GM12878 (cell line): ENCODE measurements at regions not wholly inside any gene's neighbourhood (a gene's known extent, or its start where the extent isn't known, plus 50 kb on each side); places are given as distances from the start of the nearest gene placed in this dataset.
"Not testable (repeated sequence)": the region's sequence is repeated elsewhere in the genome, so short reads cannot be mapped to it uniquely, and the experiment has no call there.

ENCODE experiments used
- ATAC-seq: fragments of 200-7000 bp; cut with Tn5 transposase; 3 replicates; pipeline ENCODE4 v1.9.1; 2020; ENCODE audit warnings: mild to moderate bottlenecking, moderate library complexity
- BruUV-seq: library from RNA; stranded (reverse); fragments of 400-500 nt; replicated peaks from 2 replicates; lab custom pipeline; 2021; lab: Mats Ljungman, UMichigan
- CTCF ChIA-PET: fragments of 300-600 bp; sonication (Branson Sonifier 250); formaldehyde crosslinking; extraction: SDS; loops from one replicate; lab custom pipeline; 2021; ENCODE audit warnings: inconsistent platforms; lab: Yijun Ruan, JAX
- POLR2A ChIA-PET: fragments of 350-600 bp; formaldehyde crosslinking; extraction: SDS; loops from one replicate; lab custom pipeline; 2021; ENCODE audit warnings: inconsistent platforms; lab: Charles Lee
- RAD21 ChIA-PET: fragments of 300-600 bp; sonication (Branson Sonifier 250); formaldehyde crosslinking; loops from one replicate; lab custom pipeline; 2023; ENCODE audit warnings: antibody characterized with exemption; ENCODE audit not compliant: unreplicated experiment; lab: Charles Lee
- SMC1A ChIA-PET: fragments of 300-600 bp; sonication (Branson Sonifier 250); formaldehyde crosslinking; loops from one replicate; lab custom pipeline; 2023; ENCODE audit not compliant: unreplicated experiment, uncharacterized antibody; lab: Charles Lee
- DNase-seq: peaks from one replicate; pipeline ENCODE4 v3.0.0-alpha.2; 2011; ENCODE audit warnings: low read depth, low spot score
- FAIRE-seq: peaks from 3 replicates; lab custom pipeline; 2011; peaks lifted over from hg19 to GRCh38; lab: Jason Lieb, UNC
- H2AFZ ChIP-seq: 2 replicates; pipeline ENCODE4 v1.6.0; 2011; ENCODE audit warnings: low read depth, low read length, control low read depth; ENCODE audit not compliant: control insufficient read depth
- H3K27ac ChIP-seq: 2 replicates; pipeline ENCODE4 v1.5.1; 2011; ENCODE audit warnings: control low read depth; ENCODE audit not compliant: control insufficient read depth, insufficient read depth
- H3K27me3 ChIP-seq, 2 experiments: replicated peaks in 1 of 2; 2 replicates each; pipeline versions ENCODE4 v1.6.0 to v1.6.1; 2011; ENCODE audit warnings: low read length in 1 of 2; ENCODE audit not compliant: control insufficient read depth in 2 of 2, insufficient read depth in 2 of 2
- H3K36me3 ChIP-seq, 2 experiments: 2 replicates each; pipeline ENCODE4 v1.5.1; 2011; ENCODE audit warnings: low read length in 1 of 2; ENCODE audit not compliant: control insufficient read depth in 2 of 2, insufficient read depth in 2 of 2
- H3K4me1 ChIP-seq: 2 replicates; pipeline ENCODE4 v1.6.1; 2011; ENCODE audit warnings: mild to moderate bottlenecking, low read length, moderate library complexity, mixed read lengths; ENCODE audit not compliant: control insufficient read depth, insufficient read depth
- H3K4me2 ChIP-seq: 2 replicates; pipeline ENCODE4 v1.6.0; 2011; ENCODE audit warnings: control low read depth; ENCODE audit not compliant: control insufficient read depth, insufficient read depth
- H3K4me3 ChIP-seq: fragments of 200-600 bp; sonication (generic); 2 replicates; pipeline ENCODE4 v1.5.1; 2016
- H3K79me2 ChIP-seq: 2 replicates; pipeline ENCODE4 v1.6.0; 2011; ENCODE audit warnings: low read length; ENCODE audit not compliant: control insufficient read depth, insufficient read depth
- H3K9ac ChIP-seq: 2 replicates; pipeline ENCODE4 v1.8.0; 2011; ENCODE audit warnings: low read length, control low read depth, mixed read lengths; ENCODE audit not compliant: control insufficient read depth, insufficient read depth
- H3K9me3 ChIP-seq: replicated peaks from 3 replicates; pipeline ENCODE4 v1.5.1; 2011; ENCODE audit warnings: mild to moderate bottlenecking, low read length; ENCODE audit not compliant: control insufficient read depth, insufficient read depth
- H4K20me1 ChIP-seq: 2 replicates; pipeline ENCODE4 v1.6.0; 2011; ENCODE audit not compliant: control insufficient read depth, insufficient read depth
- CEBPB ChIP-seq, 2 experiments: fragments of 150-350 bp in 1 of 2; IDR thresholded peaks; 2 replicates each; pipeline ENCODE4 v1.6.1; 2012 to 2014; ENCODE audit warnings: low read depth in 2 of 2, low read length in 2 of 2, borderline replicate concordance in 1 of 2, inconsistent platforms in 1 of 2
- CREB1 ChIP-seq: IDR thresholded peaks from 2 replicates; pipeline ENCODE4 v1.6.1; 2012; ENCODE audit warnings: low read depth, mild to moderate bottlenecking, inconsistent platforms
- E2F4 ChIP-seq: IDR thresholded peaks from 2 replicates; pipeline ENCODE4 v1.6.1; 2012; ENCODE audit warnings: low read depth, low read length, improper control_type of control experiment
- MEF2B ChIP-seq: fragments of 450-650 bp; IDR thresholded peaks from 2 replicates; pipeline ENCODE4 v1.6.1; 2018; ENCODE audit warnings: mild to moderate bottlenecking, moderate library complexity; ENCODE audit not compliant: partially characterized antibody, poor library complexity, severe bottlenecking
- MYB ChIP-seq: fragments of 150-350 bp; IDR thresholded peaks from 2 replicates; pipeline ENCODE4 v1.6.1; 2014; ENCODE audit warnings: mild to moderate bottlenecking, low read depth, low read length, borderline replicate concordance
- NR2C1 ChIP-seq: fragments of 450-650 bp; IDR thresholded peaks from 2 replicates; pipeline ENCODE4 v1.6.1; 2017; ENCODE audit warnings: antibody characterized with exemption, mild to moderate bottlenecking, moderate library complexity
- PAX5 ChIP-seq: IDR thresholded peaks from 2 replicates; pipeline ENCODE4 v1.6.1; 2011; ENCODE audit warnings: low read depth, low read length, borderline replicate concordance
- POLR2AphosphoS2 ChIP-seq: IDR thresholded peaks from 2 replicates; pipeline ENCODE4 v1.6.1; 2011; ENCODE audit warnings: low read depth, mild to moderate bottlenecking, low read length, improper control_type of control experiment, moderate library complexity
- RCOR1 ChIP-seq: conservative IDR thresholded peaks from 2 replicates; pipeline ENCODE4 v1.6.1; 2012; ENCODE audit warnings: low read depth, low read length, improper control_type of control experiment
- ZNF687 ChIP-seq: fragments of 450-650 bp; IDR thresholded peaks from 2 replicates; pipeline ENCODE4 v1.6.1; 2017; ENCODE audit warnings: mild to moderate bottlenecking, moderate library complexity
- WGBS: methylation state at CpG from one replicate; pipeline ENCODE4 v1.1.6; 2016; ENCODE audit warnings: low lambda C conversion rate; ENCODE audit not compliant: insufficient replicate concordance, insufficient coverage; ENCODE audit errors: missing lambda C conversion rate; 5-methylcytosine and 5-hydroxymethylcytosine counted together
- in situ Hi-C: fragments of 300-500 bp; cut with MboI; formaldehyde crosslinking; loops from 9 replicates; pipeline ENCODE4 v1.14.3; 2018; ENCODE audit warnings: mixed read lengths
- intact Hi-C: fragments of 100-400 bp; cut with micrococcal nuclease; formaldehyde crosslinking; loops from one replicate; pipeline ENCODE4 v1.14.2; 2022; ENCODE audit not compliant: unreplicated experiment

- H3K36me3 ChIP-seq, POLR2A ChIA-PET, H3K9ac ChIP-seq, H2AFZ ChIP-seq, intact Hi-C loops, CTCF ChIA-PET, H3K27ac ChIP-seq, ATAC-seq, in situ Hi-C loops, H3K9me3 ChIP-seq, FAIRE-seq, DNase-seq, H3K4me2 ChIP-seq, RAD21 ChIA-PET, SMC1A ChIA-PET, H3K4me1 ChIP-seq, BruUV-seq, H3K27me3 ChIP-seq, H3K79me2 ChIP-seq, H3K4me3 ChIP-seq, H4K20me1 ChIP-seq: not testable (repeated sequence)
- WGBS, result 51% methylated on average over 5 of the region's 5 CpGs
These were observed 1160.6 kb upstream of the DIAPH2 start for GRCh38 chrX:95524018-95524417.

- ChIA-PET POLR2A (no interaction called here), SMC1A (interaction anchor here (0.7 to 1.1 kb wide), 2 partner anchors 25 to 35 kb away, joined by 3 read pairs; no protein-coding TSS in a partner anchor), CTCF (no interaction called here), RAD21 (no interaction called here)
- intact Hi-C loops (no loop called here), in situ Hi-C loops (no loop called here)
- 39% methylated on average over 1 of the region's 1 CpG for WGBS
- no peak overlapping the region for H3K27ac ChIP-seq
- H3K27me3 ChIP-seq, result no peaks in the 10 kb centered on the region
- TF ChIP-seq ZNF687 (no peak), E2F4 (no peak), PAX5 (no peak), RCOR1 (no peak), MEF2B (no peak), CEBPB (IDR thresholded peaks at IDR 0.05; ENCODE audit: borderline replicate concordance in 1 of 2, low read depth in 2 of 2, low read length in 2 of 2) (no peak), MYB (no peak), NR2C1 (no peak), POLR2AphosphoS2 (no peak), CREB1 (no peak)
- no peak for DNase-seq
- no peaks in the 10 kb centered on the region for H4K20me1 ChIP-seq
- H3K79me2 ChIP-seq, result no peaks in the 10 kb centered on the region
- H3K4me2 ChIP-seq, result no peak overlapping the region
- no peaks in the 10 kb centered on the region for H3K9me3 ChIP-seq
- no peaks in the 10 kb centered on the region for H3K4me1 ChIP-seq
- H2AFZ ChIP-seq, result no peak overlapping the region
- no peak overlapping the region for H3K9ac ChIP-seq
- H3K36me3 ChIP-seq, result no peaks in the 10 kb centered on the region
- FAIRE-seq, result no peak
- ATAC-seq, result no peak
- no peak overlapping the region for H3K4me3 ChIP-seq
- BruUV-seq, result no TSS peak
These were observed 1148.5 kb upstream of the DIAPH2 start for GRCh38 chrX:95536111-95536510.
